ENCODE measurements at regions not wholly inside any gene's neighbourhood (a gene's known extent, or its start where the extent isn't known, plus 50 kb on each side); places are given as distances from the start of the nearest gene placed in this dataset.

DNA sequence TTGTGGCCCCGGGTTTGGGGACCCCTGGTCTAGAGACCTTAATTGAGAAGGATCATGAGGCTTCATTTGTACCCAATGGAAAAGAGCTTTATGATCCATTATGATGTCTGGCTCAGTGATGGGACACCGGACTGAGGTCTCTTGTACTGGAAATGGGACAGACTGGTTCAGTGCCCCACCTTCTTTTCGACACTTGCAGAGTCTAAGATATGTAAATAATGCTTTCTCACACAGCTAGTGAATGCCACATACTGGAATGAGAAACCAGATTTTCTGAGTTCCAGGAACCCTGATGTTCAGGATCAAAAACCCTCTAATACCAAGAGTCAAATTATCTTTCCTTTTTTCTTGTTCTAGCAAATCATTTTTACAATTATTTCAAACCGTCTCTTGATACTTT lies 116.3 kb upstream of the ARPP21 start:
- Histone ChIP-seq H3K4me3 (ENCODE audit: low read length) (no peak overlapping the region), H3K4me1 (ENCODE audit: insufficient read depth, low read length) (0 out of 2 replicates have a peak, but pooled peaks cover 2% of the 10 kb centered on the region), H3K27ac (ENCODE audit: low read depth, low read length) (no peak overlapping the region), H3K9ac (ENCODE audit: low read depth, low read length) (no peak overlapping the region), H3K27me3 (ENCODE audit: insufficient read depth, low read length) (no peaks in the 10 kb centered on the region), H3K9me3 (ENCODE audit: insufficient read depth, low read depth, low read length) (no peaks in the 10 kb centered on the region), H3K36me3 (ENCODE audit: insufficient read depth, low read length) (no peaks in the 10 kb centered on the region)
- 97% methylated on average over 4 of the region's 4 CpGs for WGBS

DNA sequence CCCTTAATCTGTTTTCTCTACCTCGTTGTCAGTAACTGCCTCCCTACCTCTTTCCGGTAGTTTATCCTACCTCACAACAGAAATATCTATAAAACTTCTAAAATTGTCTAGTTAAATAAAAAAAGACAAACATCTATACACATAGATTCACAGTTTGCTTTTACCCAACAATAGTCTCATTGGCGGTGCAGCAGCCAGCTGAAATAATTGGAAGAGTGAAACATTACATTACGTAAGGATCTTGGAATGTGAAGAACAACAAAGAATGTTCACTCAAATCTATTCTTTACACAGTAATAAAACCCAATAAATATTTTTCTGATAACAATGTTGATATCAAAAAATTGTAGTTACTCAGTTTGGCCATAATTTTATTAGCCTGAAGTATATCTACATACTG lies 115.5 kb upstream of the ARPP21 start:
- WGBS: 96% methylated on average over 4 of the region's 4 CpGs
- Histone ChIP-seq H3K27me3 (ENCODE audit: insufficient read depth, low read length) (no peaks in the 10 kb centered on the region), H3K4me3 (ENCODE audit: low read length) (no peak overlapping the region), H3K9ac (ENCODE audit: low read depth, low read length) (no peak overlapping the region), H3K4me1 (ENCODE audit: insufficient read depth, low read length) (0 out of 2 replicates have a peak, but pooled peaks cover 2% of the 10 kb centered on the region), H3K36me3 (ENCODE audit: insufficient read depth, low read length) (no peaks in the 10 kb centered on the region), H3K9me3 (ENCODE audit: insufficient read depth, low read depth, low read length) (no peaks in the 10 kb centered on the region), H3K27ac (ENCODE audit: low read depth, low read length) (no peak overlapping the region)

DNA sequence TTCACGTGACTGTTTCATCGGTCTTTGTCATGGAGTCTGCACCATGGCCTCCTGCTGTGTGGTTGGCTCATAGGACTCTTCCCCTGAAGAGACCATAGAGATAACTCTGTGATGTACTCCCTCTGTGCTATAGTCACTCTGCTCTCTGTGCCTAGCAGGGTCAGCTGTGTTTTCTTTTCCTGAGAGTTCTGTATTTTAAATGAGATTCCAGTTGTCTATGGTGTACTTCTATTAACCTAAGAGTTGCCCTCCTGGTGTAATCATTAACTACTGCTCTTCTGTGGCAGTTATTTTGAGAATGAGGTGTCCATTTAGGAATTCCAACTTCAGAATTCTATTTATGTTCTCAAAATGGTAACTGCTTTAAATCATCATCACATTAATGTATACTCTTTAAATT lies 114.5 kb upstream of the ARPP21 start:
- H3K27me3 ChIP-seq (ENCODE audit: insufficient read depth, low read length): no peaks in the 10 kb centered on the region
- no peaks in the 10 kb centered on the region for H3K36me3 ChIP-seq (ENCODE audit: insufficient read depth, low read length)
- H3K9ac ChIP-seq (ENCODE audit: low read depth, low read length): no peak overlapping the region
- H3K4me3 ChIP-seq (ENCODE audit: low read length): no peak overlapping the region
- 0 out of 2 replicates have a peak, but pooled peaks cover 2% of the 10 kb centered on the region for H3K4me1 ChIP-seq (ENCODE audit: insufficient read depth, low read length)
- no peaks in the 10 kb centered on the region for H3K9me3 ChIP-seq (ENCODE audit: insufficient read depth, low read depth, low read length)
- 66% methylated on average over 2 of the region's 2 CpGs for WGBS
- H3K27ac ChIP-seq (ENCODE audit: low read depth, low read length): no peak overlapping the region

- Histone ChIP-seq H3K27me3 (ENCODE audit: insufficient read depth, low read length) (no peaks in the 10 kb centered on the region), H3K4me3 (ENCODE audit: low read length) (no peak overlapping the region), H3K36me3 (ENCODE audit: insufficient read depth, low read length) (no peaks in the 10 kb centered on the region), H3K9me3 (ENCODE audit: insufficient read depth, low read depth, low read length) (no peaks in the 10 kb centered on the region), H3K27ac (ENCODE audit: low read depth, low read length) (no peak overlapping the region), H3K4me1 (ENCODE audit: insufficient read depth, low read length) (0 out of 2 replicates have a peak, but pooled peaks cover 2% of the 10 kb centered on the region), H3K9ac (ENCODE audit: low read depth, low read length) (no peak overlapping the region)
- WGBS: 94% methylated on average over 6 of the region's 6 CpGs
These were observed 110.6 kb upstream of the ARPP21 start for GRCh38 chr3:35528728-35529127.

- 94% methylated on average over 6 of the region's 6 CpGs for WGBS
These were observed 110.0 kb upstream of the ARPP21 start for GRCh38 chr3:35529337-35529736.

DNA sequence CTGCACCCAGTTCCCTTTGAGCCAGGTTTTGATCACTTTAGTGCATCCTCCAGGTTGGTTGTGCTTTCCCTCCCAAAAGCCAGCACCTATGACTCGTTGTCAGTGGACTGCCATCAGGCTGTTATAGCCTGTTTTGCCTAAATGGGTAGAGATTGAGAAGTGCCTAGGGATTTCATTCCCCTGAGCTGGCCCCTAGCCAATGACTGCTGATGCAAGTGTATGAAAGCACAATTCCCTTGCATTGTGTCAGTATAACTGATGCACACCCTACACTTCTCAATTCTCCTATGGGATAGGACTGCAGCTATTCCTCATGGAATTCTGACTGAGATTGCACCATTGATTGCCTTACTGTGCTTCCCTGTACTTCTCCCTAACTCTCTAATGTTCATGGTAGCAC lies 102.1 kb upstream of the ARPP21 start:
- Histone ChIP-seq H3K4me1 (ENCODE audit: insufficient read depth, low read length) (no peaks in the 10 kb centered on the region), H3K27ac (ENCODE audit: low read depth, low read length) (no peak overlapping the region), H3K36me3 (ENCODE audit: insufficient read depth, low read length) (no peaks in the 10 kb centered on the region), H3K4me3 (ENCODE audit: low read length) (no peak overlapping the region), H3K27me3 (ENCODE audit: insufficient read depth, low read length) (no peaks in the 10 kb centered on the region), H3K9ac (ENCODE audit: low read depth, low read length) (no peak overlapping the region), H3K9me3 (ENCODE audit: insufficient read depth, low read depth, low read length) (no peaks in the 10 kb centered on the region)
- 68% methylated on average over 1 of the region's 1 CpG for WGBS

More at GRCh38 chr3:35529337-35529736, 110.0 kb upstream of the ARPP21 start:
- Histone ChIP-seq H3K27ac (ENCODE audit: low read depth, low read length) (no peak overlapping the region), H3K4me3 (ENCODE audit: low read length) (no peak overlapping the region), H3K36me3 (ENCODE audit: insufficient read depth, low read length) (no peaks in the 10 kb centered on the region), H3K9me3 (ENCODE audit: insufficient read depth, low read depth, low read length) (no peaks in the 10 kb centered on the region), H3K4me1 (ENCODE audit: insufficient read depth, low read length) (0 out of 2 replicates have a peak, but pooled peaks cover 2% of the 10 kb centered on the region), H3K27me3 (ENCODE audit: insufficient read depth, low read length) (no peaks in the 10 kb centered on the region), H3K9ac (ENCODE audit: low read depth, low read length) (no peak overlapping the region)

DNA sequence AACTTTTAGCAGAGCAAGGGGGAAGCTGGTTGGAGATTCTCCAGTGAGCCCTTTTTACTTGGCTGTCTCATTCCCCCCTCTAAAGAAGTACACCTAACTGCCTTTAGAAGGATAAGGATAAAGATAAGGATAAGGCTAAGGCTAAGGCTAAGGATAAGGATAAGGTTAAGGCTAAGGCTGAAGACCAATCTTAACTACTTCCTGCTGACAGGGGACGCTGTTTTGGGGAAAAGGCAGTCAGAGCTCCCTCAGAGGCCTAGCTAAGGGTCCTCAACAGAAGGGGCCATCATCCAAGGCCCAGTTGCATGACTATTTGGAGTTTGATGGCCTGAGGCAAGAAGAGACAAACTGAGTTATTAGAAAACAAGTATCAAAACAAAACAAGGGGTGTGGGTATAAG lies 94.3 kb upstream of the ARPP21 start:
- 75% methylated on average over 1 of the region's 1 CpG for WGBS
- Histone ChIP-seq H3K4me1 (ENCODE audit: insufficient read depth, low read length) (no peaks in the 10 kb centered on the region), H3K36me3 (ENCODE audit: insufficient read depth, low read length) (no peaks in the 10 kb centered on the region), H3K27me3 (ENCODE audit: insufficient read depth, low read length) (no peaks in the 10 kb centered on the region), H3K9ac (ENCODE audit: low read depth, low read length) (no peak overlapping the region), H3K4me3 (ENCODE audit: low read length) (no peak overlapping the region), H3K27ac (ENCODE audit: low read depth, low read length) (no peak overlapping the region), H3K9me3 (ENCODE audit: insufficient read depth, low read depth, low read length) (no peaks in the 10 kb centered on the region)

GRCh38 chr3:35549690-35550089 lies 89.6 kb upstream of the ARPP21 start:
- 100% methylated on average over 1 of the region's 1 CpG for WGBS
- no peaks in the 10 kb centered on the region for H3K27me3 ChIP-seq (ENCODE audit: insufficient read depth, low read length)
- no peak overlapping the region for H3K9ac ChIP-seq (ENCODE audit: low read depth, low read length)
- H3K4me1 ChIP-seq (ENCODE audit: insufficient read depth, low read length): no peaks in the 10 kb centered on the region
- H3K9me3 ChIP-seq (ENCODE audit: insufficient read depth, low read depth, low read length): no peaks in the 10 kb centered on the region
- H3K36me3 ChIP-seq (ENCODE audit: insufficient read depth, low read length): no peaks in the 10 kb centered on the region
- H3K27ac ChIP-seq (ENCODE audit: low read depth, low read length): no peak overlapping the region
- no peak overlapping the region for H3K4me3 ChIP-seq (ENCODE audit: low read length)

DNA sequence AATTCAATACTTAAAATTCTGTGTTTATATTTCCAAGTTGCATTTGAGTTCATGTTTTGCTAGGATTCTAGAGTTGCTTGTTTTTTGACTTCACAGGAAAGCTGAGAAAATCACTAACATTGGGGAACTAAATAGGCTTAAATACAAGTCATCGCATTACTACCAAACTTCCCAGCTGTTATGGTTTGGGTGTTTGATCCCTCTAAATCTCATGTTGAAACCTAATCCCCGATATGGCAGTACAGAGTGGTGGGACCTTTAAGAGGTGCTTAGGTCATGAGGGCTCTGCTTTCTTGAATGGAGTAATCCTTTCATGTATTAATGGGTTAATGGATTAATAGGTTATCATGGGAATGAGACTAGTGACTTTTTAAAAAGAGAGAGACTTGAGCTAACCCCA lies 77.2 kb upstream of the ARPP21 start:
- H3K4me1 ChIP-seq (ENCODE audit: insufficient read depth, low read length): no peaks in the 10 kb centered on the region
- H3K27ac ChIP-seq (ENCODE audit: low read depth, low read length): no peak overlapping the region
- no peaks in the 10 kb centered on the region for H3K36me3 ChIP-seq (ENCODE audit: insufficient read depth, low read length)
- WGBS: 96% methylated on average over 1 of the region's 2 CpGs
- H3K9me3 ChIP-seq (ENCODE audit: insufficient read depth, low read depth, low read length): no peaks in the 10 kb centered on the region
- H3K27me3 ChIP-seq (ENCODE audit: insufficient read depth, low read length): no peaks in the 10 kb centered on the region
- H3K9ac ChIP-seq (ENCODE audit: low read depth, low read length): no peak overlapping the region
- H3K4me3 ChIP-seq (ENCODE audit: low read length): no peak overlapping the region

DNA sequence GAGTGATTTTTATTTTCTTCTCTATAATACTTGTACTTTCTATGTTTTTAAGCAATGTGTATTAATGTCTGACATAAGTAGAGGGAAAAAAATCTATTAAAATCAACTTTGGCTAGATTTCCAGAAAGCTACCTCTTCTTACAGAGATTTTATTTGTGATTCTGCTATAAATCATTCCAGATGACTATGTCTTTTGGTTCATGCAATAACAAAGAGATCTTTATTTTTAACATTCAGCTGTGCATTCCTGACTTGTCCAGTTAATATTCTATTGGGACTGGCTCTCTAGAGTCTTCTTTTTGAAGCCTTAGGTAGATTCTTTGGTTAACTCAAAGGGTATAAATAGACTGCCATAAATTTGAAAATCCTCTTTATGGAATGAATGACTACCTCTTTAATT lies 74.3 kb upstream of the ARPP21 start:
- H3K27me3 ChIP-seq (ENCODE audit: insufficient read depth, low read length): no peaks in the 10 kb centered on the region
- H3K4me1 ChIP-seq (ENCODE audit: insufficient read depth, low read length): no peaks in the 10 kb centered on the region
- H3K9ac ChIP-seq (ENCODE audit: low read depth, low read length): no peak overlapping the region
- no peaks in the 10 kb centered on the region for H3K9me3 ChIP-seq (ENCODE audit: insufficient read depth, low read depth, low read length)
- no peak overlapping the region for H3K4me3 ChIP-seq (ENCODE audit: low read length)
- H3K27ac ChIP-seq (ENCODE audit: low read depth, low read length): no peak overlapping the region
- H3K36me3 ChIP-seq (ENCODE audit: insufficient read depth, low read length): no peaks in the 10 kb centered on the region

All from HUES64 (cell line).